PC-3 (cell line): ENCODE measurements at regions not wholly inside any gene's neighbourhood (a gene's known extent, or its start where the extent isn't known, plus 50 kb on each side); places are given as distances from the start of the nearest gene placed in this dataset.

Experiments used
- CTCF ChIP-seq: fragments of 300-600 bp; sonication (generic); conservative IDR thresholded peaks from 2 replicates; pipeline ENCODE4 v1.5.1; 2017; ENCODE audit warnings: antibody characterized with exemption, low read depth, mild to moderate bottlenecking, low read length
- EZH2 ChIP-seq: fragments of 300-600 bp; sonication (generic); IDR thresholded peaks from one replicate; pipeline ENCODE4 v1.6.1; 2017; ENCODE audit warnings: antibody characterized with exemption, mild to moderate bottlenecking, low read length; ENCODE audit not compliant: unreplicated experiment

- no peak for TF ChIP-seq CTCF
- no peak for TF ChIP-seq EZH2
Measured at GRCh38 chr5:17105744-17106418, 111.5 kb upstream of the BASP1 start.
